ENCODE measurements at regions not wholly inside any gene's neighbourhood (a gene's known extent, or its start where the extent isn't known, plus 50 kb on each side); places are given as distances from the start of the nearest gene placed in this dataset.

- no peaks in the 10 kb centered on the region for H3K23me2 ChIP-seq (ENCODE audit: low read depth, low read length)
- no peak for FAIRE-seq
These were observed 452.5 kb downstream of the SIPA1L2 start for GRCh38 chr1:232177438-232177837.

More at GRCh38 chr1:232177438-232177837, 452.5 kb downstream of the SIPA1L2 start:
- Histone ChIP-seq H3K79me2 (ENCODE audit: control insufficient read depth in 1 of 2, insufficient read depth in 2 of 2, low read length in 2 of 2) (no peaks in the 10 kb centered on the region), H3K4me1 (replicated peaks in 1 of 4; ENCODE audit: control insufficient read depth in 3 of 4, insufficient read depth in 4 of 4, low read length in 3 of 4) (peaks cover 0 to 8% (median 3%) of the 10 kb centered on the region in 4 experiments; a peak in 5 of 7 replicates), H3K9me3 (ENCODE audit: insufficient read depth in 2 of 2, low read depth in 1 of 2, low read length in 1 of 2) (no peaks in the 10 kb centered on the region), H3K4me2 (ENCODE audit: insufficient read depth in 1 of 2, low read depth in 2 of 2, low read length in 2 of 2) (no peak overlapping the region), H2BK12ac (ENCODE audit: low read depth, low read length) (no peak overlapping the region), H4K91ac (replicated peaks; ENCODE audit: insufficient read length, low read length) (no peak overlapping the region), H3K14ac (ENCODE audit: insufficient read length) (no peak overlapping the region), H3K36me3 (ENCODE audit: control insufficient read depth in 2 of 4, insufficient read depth in 4 of 4, low read length in 3 of 4) (peaks cover 0 to 29% (median 12%) of the 10 kb centered on the region in 4 experiments; a peak in 5 of 8 replicates), H3K18ac (ENCODE audit: extremely low read depth, low read length) (no peak overlapping the region), H2BK120ac (replicated peaks; ENCODE audit: low read depth, low read length) (no peak overlapping the region), H2AK5ac (ENCODE audit: low read depth, low read length) (no peak overlapping the region), H2BK20ac (ENCODE audit: low read length) (no peak overlapping the region), H3K9ac (replicated peaks in 1 of 4; ENCODE audit: extremely low read depth in 1 of 4, low read depth in 3 of 4, low read length in 3 of 4) (no peak overlapping the region), H4K20me1 (replicated peaks in 1 of 2; ENCODE audit: control insufficient read depth in 1 of 2, insufficient read depth in 2 of 2, low read length in 2 of 2) (peaks cover 0 to 17% of the 10 kb centered on the region in 2 experiments), H3K4me3 (ENCODE audit: extremely low read depth in 1 of 4, insufficient read depth in 2 of 4, low read depth in 3 of 4, low read length in 4 of 4) (no peak overlapping the region), H2BK5ac (ENCODE audit: low read depth, low read length) (no peak overlapping the region), H3K23ac (ENCODE audit: insufficient read length) (no peak overlapping the region), H2AFZ (ENCODE audit: low read length) (no peak overlapping the region), H3K4ac (replicated peaks; ENCODE audit: insufficient read length, low read depth, low read length) (no peak overlapping the region), H3K27me3 (replicated peaks in 1 of 4; ENCODE audit: control insufficient read depth in 3 of 4, extremely low read depth in 1 of 4, insufficient read depth in 3 of 4, low read length in 3 of 4) (no peaks in the 10 kb centered on the region), H2BK15ac (ENCODE audit: low read length) (no peak overlapping the region), H4K8ac (ENCODE audit: extremely low read depth, insufficient read depth, low read length) (no peak overlapping the region), H3K79me1 (ENCODE audit: low read depth, low read length) (no peaks in the 10 kb centered on the region; the same call in 1 of the 2 replicates), H3K56ac (replicated peaks; ENCODE audit: insufficient read length, low read depth, low read length) (no peak overlapping the region), H4K5ac (ENCODE audit: insufficient read length, low read depth, low read length) (no peak overlapping the region), H3K27ac (ENCODE audit: low read depth, low read length) (no peak overlapping the region)
- no peak for DNase-seq (ENCODE audit: low read depth in 1 of 2, low spot score in 2 of 2)
- CTCF ChIA-PET (ENCODE audit: partially characterized antibody) = interaction anchor here (0.6 to 1.1 kb wide), 2 partner anchors 81 to 161 kb away, joined by 4 to 5 read pairs; no protein-coding TSS in a partner anchor
- 94% methylated on average over 2 of the region's 2 CpGs; no CpG with 5 or more reads in 1 of the 2 experiments for WGBS, 2 experiments (ENCODE audit: extremely low coverage in 1 of 2, insufficient coverage in 1 of 2, insufficient read length in 1 of 2, insufficient replicate concordance in 2 of 2, low coverage in 1 of 2, low lambda C conversion rate in 2 of 2, missing lambda C conversion rate in 1 of 2)
- POLR2A ChIA-PET (ENCODE audit: partially characterized antibody) = no interaction called here
- no peak for TF ChIP-seq SIX5 (IDR thresholded peaks at IDR 0.05; ENCODE audit: low read depth, low read length)
- TF ChIP-seq ATF3 (IDR thresholded peaks at IDR 0.05; ENCODE audit: insufficient read depth, low read depth, low read length) = no peak
- no peak for TF ChIP-seq CBX5 (IDR thresholded peaks at IDR 0.05; ENCODE audit: low read depth, low read length)
- TF ChIP-seq PHF8 (conservative IDR thresholded peaks at IDR 0.05; ENCODE audit: low read depth, low read length) = no peak
- TF ChIP-seq TEAD4 (IDR thresholded peaks at IDR 0.05; ENCODE audit: low read depth, low read length) = no peak
- no peak for TF ChIP-seq RFX5 (IDR thresholded peaks at IDR 0.05; ENCODE audit: borderline replicate concordance, low read depth, low read length)
- TF ChIP-seq CTBP2 (IDR thresholded peaks at IDR 0.05; ENCODE audit: borderline replicate concordance, insufficient read depth, insufficient read length, low read length) = no peak

All from H1 (cell line).